GM18867 (cell line): ENCODE measurements at regions not wholly inside any gene's neighbourhood (a gene's known extent, or its start where the extent isn't known, plus 50 kb on each side); places are given as distances from the start of the nearest gene placed in this dataset.
"Not testable (repeated sequence)": the region's sequence is repeated elsewhere in the genome, so short reads cannot be mapped to it uniquely, and the experiment has no call there.

Experiments used
- ATAC-seq: cut with Tn5 transposase; IDR thresholded peaks from one replicate; pipeline ENCODE4 v1.9.1; 2021; ENCODE audit warnings: mild to moderate bottlenecking, moderate library complexity; ENCODE audit not compliant: unreplicated experiment

DNA sequence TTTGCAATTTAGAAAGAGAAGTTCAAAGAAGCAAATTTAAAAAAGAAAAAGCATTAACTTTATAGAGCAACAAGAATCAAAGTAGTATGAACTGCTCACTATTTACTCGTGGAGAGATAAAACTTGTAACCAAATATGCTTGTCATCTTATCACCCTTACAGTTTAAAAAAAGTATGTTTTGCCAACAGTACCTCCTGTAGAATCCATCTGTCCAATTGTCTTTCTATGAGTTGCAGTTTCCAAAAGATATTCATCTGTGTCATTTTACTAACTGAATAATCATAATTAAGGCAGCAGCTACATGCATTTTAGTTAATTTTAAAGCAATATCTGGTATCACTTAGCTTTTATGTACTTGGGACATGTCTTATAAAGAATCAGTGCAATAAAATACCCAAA is 1112.3 kb downstream of the DSC3 start:
- ATAC-seq = no peak

GRCh38 chr18:29928081-29928480 is 1114.5 kb downstream of the DSC3 start:
- no peak for ATAC-seq

DNA sequence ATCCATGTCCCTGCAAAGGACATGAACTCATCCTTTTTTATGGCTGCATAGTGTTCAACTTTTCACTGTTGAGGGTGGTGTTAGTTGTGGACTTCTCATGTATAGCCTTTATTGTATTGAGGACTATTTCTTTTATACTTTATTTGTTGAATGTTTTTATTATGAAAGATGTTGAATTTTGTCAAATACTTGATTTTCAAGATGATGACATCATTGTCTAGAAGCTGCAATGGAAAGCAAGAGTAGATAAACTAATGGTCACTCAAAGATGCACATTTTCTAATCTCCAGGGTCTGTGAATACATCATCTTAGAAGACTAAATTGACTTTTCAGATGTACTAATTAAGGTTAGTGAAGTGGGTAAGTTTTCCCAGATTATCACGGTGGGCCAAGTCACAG is 1117.0 kb downstream of the DSC3 start:
- ATAC-seq = no peak

GRCh38 chr18:29912351-29912750 is 1130.2 kb downstream of the DSC3 start:
- ATAC-seq = no peak

DNA sequence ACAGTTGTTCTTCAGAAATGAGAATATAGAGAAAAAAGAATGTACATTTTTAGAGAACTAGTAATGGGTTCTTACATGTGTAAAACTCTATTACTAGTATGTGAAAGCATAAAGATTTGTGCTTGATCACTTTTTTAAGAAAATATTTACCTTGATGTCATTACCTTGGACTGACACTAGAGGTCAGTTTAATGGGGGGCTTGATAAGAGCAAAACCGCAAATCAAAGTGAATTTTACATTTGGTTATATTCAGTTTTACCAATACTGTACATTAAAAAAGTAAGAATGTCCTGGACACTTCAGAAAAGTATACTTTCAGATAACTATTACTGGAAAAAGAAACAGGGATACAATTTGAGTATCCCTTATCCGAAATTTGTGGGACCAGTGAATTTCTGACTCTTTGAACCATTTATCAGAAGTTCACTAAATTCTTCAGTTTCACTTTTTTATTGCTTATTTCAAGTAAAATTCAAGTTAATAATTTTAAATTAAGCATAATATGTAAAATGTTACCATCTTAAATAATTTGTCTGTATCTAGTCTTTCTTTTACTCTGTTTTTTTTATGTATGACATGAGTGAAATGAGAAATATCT is 1149.5 kb downstream of the DSC3 start:
- ATAC-seq = no peak

DNA sequence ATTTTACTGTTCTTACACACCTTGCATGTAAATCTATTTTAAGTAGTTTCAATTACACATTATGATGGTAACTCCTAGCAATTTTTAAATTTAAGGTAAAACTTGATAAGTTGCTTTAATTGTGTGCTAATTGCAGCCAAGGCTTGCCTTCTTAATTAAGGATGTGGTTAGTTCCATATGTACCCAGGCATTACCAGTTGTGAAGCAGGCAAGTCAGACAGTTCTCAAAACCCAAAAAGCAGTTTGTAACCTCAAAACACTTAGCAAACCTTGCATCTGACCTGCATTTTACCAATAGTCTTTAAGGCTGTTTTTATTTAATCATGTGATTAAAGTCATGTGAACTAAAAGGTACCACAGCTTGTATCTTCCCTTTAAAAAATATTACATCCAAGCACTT is 1159.4 kb downstream of the DSC3 start:
- no peak for ATAC-seq

- no peak for ATAC-seq
These were observed 1159.9 kb downstream of the DSC3 start for GRCh38 chr18:29882620-29883019.

GRCh38 chr18:29879763-29880162 is 1162.8 kb downstream of the DSC3 start:
- ATAC-seq = no peak

DNA sequence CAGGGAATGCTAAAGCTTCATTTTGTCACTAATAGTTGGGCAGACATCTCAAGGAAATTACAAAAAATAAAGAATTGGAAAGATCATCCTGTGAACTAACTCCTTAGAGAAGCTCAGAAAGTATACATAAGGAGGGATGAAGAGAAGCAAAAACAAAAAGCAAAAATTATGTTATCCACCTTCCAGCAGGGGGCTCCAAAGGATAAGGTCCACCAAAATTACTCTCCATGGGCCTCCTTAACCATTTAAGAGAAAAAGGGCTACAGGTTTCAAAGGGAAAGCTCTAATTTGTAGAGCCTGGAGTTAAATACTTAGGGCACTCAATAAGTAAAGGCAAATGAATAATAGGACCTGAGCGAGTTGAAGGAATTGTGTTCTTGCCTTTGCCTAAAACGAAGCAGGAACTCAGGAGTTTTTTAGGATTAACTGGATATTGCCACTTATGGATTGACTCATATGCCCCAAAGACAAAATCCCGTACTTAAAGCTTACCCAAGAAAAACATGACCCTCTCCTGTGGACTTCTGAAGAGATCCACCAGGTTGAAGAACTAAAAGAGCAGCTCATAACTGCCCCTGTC is 1167.9 kb downstream of the DSC3 start:
- no peak for ATAC-seq

DNA sequence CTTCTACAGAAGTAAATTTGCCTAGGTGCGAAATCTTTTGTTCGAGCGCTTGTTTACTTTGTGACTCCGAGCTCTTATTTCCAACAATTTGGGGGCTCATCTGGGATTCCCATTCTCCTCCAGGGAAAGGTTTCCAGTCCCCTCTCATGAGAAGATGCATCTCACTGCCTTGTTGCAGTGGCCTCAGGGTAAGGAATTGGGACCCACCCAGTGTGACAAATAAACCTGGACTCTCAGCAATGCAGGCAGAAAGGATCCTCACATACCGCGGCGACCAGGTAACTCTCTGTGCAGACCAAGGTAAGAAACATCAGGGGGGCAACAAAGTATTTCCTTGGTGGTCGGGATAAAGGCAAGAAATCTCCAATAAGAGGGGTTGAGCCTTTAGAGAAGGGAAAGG is 1169.3 kb downstream of the DSC3 start:
- no peak for ATAC-seq

- ATAC-seq = no peak
These were observed 1171.3 kb downstream of the DSC3 start for GRCh38 chr18:29871246-29871645.

GRCh38 chr18:29862824-29863223 is 1179.7 kb downstream of the DSC3 start:
- no peak for ATAC-seq

DNA sequence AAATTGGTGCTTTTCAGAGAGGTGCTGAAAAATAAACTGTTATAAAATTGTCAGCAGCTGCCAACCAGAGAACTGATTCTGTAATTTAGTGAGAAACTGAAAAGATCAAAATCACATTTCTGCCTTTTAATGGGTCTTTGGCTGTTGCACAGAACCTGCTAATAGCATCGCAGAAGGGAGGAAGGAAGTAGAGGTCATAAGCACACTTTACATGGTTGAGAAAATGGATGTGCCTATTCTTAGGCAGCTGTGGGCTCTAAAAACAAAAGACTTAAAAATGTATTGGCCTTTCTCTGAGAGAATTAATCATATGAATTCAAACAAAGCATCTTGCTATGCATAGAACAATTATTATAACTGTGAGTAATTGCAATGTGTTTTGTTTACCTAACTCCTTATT is 1186.9 kb downstream of the DSC3 start:
- ATAC-seq = no peak

DNA sequence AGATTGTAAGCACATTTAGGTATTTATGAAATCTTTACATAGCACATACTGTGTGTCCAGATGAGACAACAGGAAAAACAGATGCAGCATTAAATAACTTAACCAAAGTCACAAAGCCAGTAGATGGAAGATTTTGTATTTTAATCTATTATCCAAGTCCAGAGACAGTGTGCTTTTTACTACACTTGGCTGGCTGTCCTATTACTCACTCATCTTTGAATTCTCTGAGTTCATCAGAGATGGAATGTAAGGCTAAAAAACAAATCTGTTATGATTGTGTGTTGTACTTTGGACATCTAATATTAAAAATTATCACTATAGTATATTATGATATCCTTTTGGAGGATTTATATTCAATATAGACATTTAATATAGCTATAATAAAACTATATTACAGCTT is 1189.4 kb downstream of the DSC3 start:
- ATAC-seq = no peak

GRCh38 chr18:29849144-29849543 is 1193.4 kb downstream of the DSC3 start:
- ATAC-seq = no peak

GRCh38 chr18:29841631-29842030 is 1200.9 kb downstream of the DSC3 start:
- no peak for ATAC-seq

DNA sequence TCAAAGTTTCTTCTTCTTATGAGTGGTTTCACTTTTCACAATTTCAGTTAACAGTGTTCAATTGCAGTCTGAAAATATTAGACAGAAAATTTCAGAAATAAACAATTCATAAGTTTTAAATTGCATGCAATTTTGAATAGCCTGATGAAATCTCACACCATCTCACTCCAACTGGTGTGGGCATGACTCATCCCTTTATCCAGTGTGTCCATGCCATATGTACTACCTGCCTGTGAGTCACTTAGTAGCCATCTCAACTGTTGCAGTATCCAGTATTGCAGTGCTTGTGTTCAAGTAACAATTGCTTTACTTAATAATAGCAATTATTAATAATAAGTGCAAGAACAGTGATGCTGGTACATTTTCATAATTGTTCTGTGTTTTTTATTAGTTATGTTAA is 1202.5 kb downstream of the DSC3 start:
- no peak for ATAC-seq

- ATAC-seq = not testable (repeated sequence)
These were observed 1203.6 kb downstream of the DSC3 start for GRCh38 chr18:29838961-29839360.

DNA sequence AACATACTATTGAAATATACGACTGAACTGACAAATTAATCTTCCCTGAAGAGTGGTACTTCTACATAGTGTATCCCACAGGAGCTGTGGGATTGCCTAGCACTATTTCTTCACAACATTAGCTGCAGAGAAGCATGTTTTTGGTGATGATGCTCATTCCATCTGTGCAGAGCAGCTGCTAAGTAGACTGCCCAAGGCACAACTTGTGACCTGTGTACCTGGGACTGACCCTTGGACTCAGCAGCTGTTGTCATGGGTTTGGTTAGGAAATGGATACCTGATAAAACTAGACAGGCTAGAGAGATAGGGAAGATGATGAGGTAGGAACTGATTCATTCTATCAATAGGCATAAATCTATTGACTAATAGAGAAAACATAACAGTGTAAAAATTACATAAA is 1204.0 kb downstream of the DSC3 start:
- no peak for ATAC-seq

DNA sequence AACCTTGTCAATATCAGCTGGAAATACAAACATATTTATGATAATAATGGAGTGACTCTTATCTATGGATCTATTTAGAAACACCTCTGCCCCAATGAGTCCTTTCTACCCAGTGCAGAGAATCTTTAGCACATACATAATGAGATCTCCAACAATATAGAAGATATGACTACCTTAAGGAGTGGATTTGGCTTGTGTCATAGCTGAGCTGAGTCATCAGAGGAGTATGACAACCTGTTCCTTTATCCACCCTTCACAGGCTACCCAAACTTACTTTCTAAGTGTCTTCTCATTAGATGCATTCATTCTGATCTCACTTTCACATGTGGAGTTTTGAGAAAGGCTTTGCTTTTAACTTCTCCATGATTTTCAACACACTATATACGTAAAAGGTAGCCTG is 1218.9 kb downstream of the DSC3 start:
- no peak for ATAC-seq

DNA sequence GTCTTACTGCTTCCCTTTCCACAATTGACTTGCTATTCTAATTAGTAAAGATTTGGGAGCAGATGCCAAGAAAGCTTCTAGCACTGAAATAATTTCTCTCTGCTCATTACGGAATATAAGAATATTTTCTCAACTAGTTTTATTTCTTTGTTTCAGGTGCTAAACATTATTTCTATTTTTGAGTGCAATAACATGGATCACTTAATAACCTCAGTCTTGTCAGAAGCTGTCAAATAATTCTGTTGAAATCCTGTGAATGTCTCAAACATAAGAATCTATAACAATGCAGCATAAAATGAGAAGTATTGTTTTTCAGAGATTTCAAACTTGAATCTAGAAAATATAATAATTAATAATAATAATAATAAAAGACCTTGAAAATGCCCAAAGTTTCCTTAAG is 1221.0 kb downstream of the DSC3 start:
- no peak for ATAC-seq

DNA sequence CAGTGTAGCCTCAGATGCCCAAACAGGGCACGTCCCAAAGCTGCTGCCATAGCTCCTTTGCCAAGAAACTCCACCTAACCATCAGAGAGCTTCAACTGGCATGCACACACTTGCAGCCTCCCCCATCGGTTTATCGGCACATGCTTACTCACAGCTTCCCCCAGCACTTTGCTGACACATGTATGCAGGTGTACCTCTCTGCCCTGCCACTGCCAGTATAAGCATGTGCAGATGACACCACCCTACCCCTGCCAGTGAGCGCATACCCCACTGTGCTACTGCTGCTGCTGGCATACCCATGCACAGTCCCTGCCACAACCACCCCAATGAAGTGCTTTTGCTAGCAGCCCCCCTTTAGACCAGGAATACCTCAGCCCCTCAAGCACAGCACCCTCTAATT is 1231.0 kb downstream of the DSC3 start:
- ATAC-seq = no peak

DNA sequence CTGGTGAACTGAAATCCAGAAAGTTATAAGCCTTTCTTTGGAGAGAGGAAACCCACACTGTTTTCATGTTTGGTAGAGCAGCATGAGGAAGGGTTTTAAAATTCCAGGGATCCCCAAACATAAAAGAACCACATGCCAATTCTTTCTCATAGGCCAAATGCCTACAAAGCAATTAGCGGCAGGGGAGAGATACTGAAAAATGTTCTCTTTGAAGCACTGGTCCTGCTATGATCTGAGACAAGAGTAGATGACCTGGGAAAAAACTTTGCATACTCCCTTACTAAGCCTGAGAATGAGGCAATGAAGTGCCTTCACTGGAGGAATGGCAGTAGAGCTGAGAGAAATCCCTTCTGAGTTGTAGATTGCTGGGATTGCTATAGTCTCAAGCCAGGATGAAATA is 1261.7 kb downstream of the DSC3 start:
- no peak for ATAC-seq
